ENCODE measurements at regions not wholly inside any gene's neighbourhood (a gene's known extent, or its start where the extent isn't known, plus 50 kb on each side); places are given as distances from the start of the nearest gene placed in this dataset.

DNA sequence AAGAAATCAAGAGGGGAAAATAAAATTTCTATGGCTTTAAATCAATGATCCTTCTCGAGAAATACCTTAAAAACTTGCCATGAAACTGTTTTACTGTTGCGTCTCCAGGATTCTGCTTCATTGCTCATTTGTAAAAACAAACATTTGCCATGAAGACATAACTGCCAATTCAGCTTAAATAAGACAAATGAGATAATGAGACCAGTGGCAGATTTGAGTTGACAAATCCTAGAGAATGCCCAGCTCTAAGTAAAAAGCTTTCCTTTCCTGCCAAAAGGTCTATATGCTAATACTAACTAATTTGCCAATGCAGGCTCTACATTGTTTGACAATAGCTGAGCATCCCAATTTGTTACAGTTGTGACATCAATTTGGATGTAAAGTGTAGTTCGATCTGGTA, 400.5 kb upstream of the PCDH9 start:
- no peak for DNase-seq (ENCODE audit: low read depth in 1 of 2, low spot score in 1 of 2)
- Histone ChIP-seq H3K27me3 (ENCODE audit: insufficient read depth, poor library complexity, severe bottlenecking) (no peaks in the 10 kb centered on the region), H3K4me3 (replicated peaks; ENCODE audit: insufficient read depth, low read length) (no peak overlapping the region), H3K27ac (replicated peaks) (no peak overlapping the region)
- TF ChIP-seq, protein P1, sequence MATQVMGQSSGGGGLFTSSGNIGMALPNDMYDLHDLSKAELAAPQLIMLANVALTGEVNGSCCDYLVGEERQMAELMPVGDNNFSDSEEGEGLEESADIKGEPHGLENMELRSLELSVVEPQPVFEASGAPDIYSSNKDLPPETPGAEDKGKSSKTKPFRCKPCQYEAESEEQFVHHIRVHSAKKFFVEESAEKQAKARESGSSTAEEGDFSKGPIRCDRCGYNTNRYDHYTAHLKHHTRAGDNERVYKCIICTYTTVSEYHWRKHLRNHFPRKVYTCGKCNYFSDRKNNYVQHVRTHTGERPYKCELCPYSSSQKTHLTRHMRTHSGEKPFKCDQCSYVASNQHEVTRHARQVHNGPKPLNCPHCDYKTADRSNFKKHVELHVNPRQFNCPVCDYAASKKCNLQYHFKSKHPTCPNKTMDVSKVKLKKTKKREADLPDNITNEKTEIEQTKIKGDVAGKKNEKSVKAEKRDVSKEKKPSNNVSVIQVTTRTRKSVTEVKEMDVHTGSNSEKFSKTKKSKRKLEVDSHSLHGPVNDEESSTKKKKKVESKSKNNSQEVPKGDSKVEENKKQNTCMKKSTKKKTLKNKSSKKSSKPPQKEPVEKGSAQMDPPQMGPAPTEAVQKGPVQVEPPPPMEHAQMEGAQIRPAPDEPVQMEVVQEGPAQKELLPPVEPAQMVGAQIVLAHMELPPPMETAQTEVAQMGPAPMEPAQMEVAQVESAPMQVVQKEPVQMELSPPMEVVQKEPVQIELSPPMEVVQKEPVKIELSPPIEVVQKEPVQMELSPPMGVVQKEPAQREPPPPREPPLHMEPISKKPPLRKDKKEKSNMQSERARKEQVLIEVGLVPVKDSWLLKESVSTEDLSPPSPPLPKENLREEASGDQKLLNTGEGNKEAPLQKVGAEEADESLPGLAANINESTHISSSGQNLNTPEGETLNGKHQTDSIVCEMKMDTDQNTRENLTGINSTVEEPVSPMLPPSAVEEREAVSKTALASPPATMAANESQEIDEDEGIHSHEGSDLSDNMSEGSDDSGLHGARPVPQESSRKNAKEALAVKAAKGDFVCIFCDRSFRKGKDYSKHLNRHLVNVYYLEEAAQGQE (IDR thresholded peaks at IDR 0.05; ENCODE audit: insufficient replicate concordance, low read depth), result no peak
- TF ChIP-seq, protein P2, sequence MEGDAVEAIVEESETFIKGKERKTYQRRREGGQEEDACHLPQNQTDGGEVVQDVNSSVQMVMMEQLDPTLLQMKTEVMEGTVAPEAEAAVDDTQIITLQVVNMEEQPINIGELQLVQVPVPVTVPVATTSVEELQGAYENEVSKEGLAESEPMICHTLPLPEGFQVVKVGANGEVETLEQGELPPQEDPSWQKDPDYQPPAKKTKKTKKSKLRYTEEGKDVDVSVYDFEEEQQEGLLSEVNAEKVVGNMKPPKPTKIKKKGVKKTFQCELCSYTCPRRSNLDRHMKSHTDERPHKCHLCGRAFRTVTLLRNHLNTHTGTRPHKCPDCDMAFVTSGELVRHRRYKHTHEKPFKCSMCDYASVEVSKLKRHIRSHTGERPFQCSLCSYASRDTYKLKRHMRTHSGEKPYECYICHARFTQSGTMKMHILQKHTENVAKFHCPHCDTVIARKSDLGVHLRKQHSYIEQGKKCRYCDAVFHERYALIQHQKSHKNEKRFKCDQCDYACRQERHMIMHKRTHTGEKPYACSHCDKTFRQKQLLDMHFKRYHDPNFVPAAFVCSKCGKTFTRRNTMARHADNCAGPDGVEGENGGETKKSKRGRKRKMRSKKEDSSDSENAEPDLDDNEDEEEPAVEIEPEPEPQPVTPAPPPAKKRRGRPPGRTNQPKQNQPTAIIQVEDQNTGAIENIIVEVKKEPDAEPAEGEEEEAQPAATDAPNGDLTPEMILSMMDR (IDR thresholded peaks at IDR 0.05; ENCODE audit: insufficient read depth, low read length), result no peak
- no peak for TF ChIP-seq GABPA (IDR thresholded peaks at IDR 0.05; ENCODE audit: low read depth)
- no peak for TF ChIP-seq POLR2AphosphoS5 (IDR thresholded peaks at IDR 0.05; ENCODE audit: low read depth)
- TF ChIP-seq SPI1 (IDR thresholded peaks at IDR 0.05; ENCODE audit: borderline replicate concordance, low read depth), result no peak

DNA sequence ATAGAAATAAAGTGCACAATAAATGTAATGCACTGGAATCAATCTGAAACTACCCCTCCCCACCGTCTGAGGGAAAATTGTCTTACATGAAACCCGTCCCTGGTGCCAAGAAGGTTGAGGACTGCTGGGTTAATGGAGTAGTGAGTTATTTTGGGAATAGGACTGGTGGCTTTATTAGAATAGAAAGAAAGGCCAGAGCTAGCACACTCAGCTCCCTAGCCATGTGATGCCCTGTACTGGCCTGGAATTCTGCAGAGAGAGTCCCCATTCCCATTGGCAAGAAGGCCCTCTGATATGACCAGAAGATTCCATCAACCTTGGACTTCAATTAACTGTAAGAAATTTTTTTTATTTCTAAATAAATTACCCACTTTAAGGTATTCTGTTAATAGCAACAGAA, 393.5 kb upstream of the PCDH9 start:
- no peaks in the 10 kb centered on the region for H3K27me3 ChIP-seq (ENCODE audit: insufficient read depth, poor library complexity, severe bottlenecking)
- no peak overlapping the region for H3K27ac ChIP-seq (replicated peaks)
- no peak for DNase-seq (ENCODE audit: low read depth in 1 of 2, low spot score in 1 of 2)
- H3K4me3 ChIP-seq (replicated peaks; ENCODE audit: insufficient read depth, low read length), result no peak overlapping the region
- TF ChIP-seq SPI1 (IDR thresholded peaks at IDR 0.05; ENCODE audit: borderline replicate concordance, low read depth) (no peak), GABPA (IDR thresholded peaks at IDR 0.05; ENCODE audit: low read depth) (no peak), POLR2AphosphoS5 (IDR thresholded peaks at IDR 0.05; ENCODE audit: low read depth) (no peak)
- TF ChIP-seq, protein P2 (IDR thresholded peaks at IDR 0.05; ENCODE audit: insufficient read depth, low read length), result no peak
- TF ChIP-seq, protein P1 (IDR thresholded peaks at IDR 0.05; ENCODE audit: insufficient replicate concordance, low read depth), result no peak

DNA sequence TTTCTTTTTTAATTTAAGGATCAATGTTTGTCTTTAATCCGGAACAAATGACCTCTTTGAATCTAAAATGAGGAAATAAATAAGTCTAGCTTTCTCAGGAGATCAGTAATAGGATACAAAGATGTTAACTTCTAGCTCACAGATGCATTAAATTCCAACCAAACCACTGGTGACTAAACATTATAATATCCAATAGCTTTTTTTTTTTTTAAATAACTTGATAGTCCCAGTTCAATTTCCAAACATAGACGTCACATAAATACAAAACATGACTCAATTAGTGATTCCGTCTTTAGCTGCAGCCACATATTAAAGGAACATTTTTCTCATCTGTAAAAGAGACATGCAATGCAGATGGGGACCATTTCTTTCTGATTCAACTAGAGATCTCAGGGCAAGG, 390.5 kb upstream of the PCDH9 start:
- Histone ChIP-seq H3K27ac (replicated peaks) (no peak overlapping the region), H3K4me3 (replicated peaks; ENCODE audit: insufficient read depth, low read length) (no peak overlapping the region), H3K27me3 (ENCODE audit: insufficient read depth, poor library complexity, severe bottlenecking) (no peaks in the 10 kb centered on the region)
- TF ChIP-seq POLR2AphosphoS5 (IDR thresholded peaks at IDR 0.05; ENCODE audit: low read depth), result no peak
- TF ChIP-seq, protein P2 (IDR thresholded peaks at IDR 0.05; ENCODE audit: insufficient read depth, low read length), result no peak
- TF ChIP-seq GABPA (IDR thresholded peaks at IDR 0.05; ENCODE audit: low read depth), result no peak
- no peak for TF ChIP-seq SPI1 (IDR thresholded peaks at IDR 0.05; ENCODE audit: borderline replicate concordance, low read depth)
- TF ChIP-seq, protein P1 (IDR thresholded peaks at IDR 0.05; ENCODE audit: insufficient replicate concordance, low read depth), result no peak
- no peak for DNase-seq (ENCODE audit: low read depth in 1 of 2, low spot score in 1 of 2)

Data from HL-60 (cell line).